ENCODE measurements at regions not wholly inside any gene's neighbourhood (a gene's known extent, or its start where the extent isn't known, plus 50 kb on each side); places are given as distances from the start of the nearest gene placed in this dataset.

DNA sequence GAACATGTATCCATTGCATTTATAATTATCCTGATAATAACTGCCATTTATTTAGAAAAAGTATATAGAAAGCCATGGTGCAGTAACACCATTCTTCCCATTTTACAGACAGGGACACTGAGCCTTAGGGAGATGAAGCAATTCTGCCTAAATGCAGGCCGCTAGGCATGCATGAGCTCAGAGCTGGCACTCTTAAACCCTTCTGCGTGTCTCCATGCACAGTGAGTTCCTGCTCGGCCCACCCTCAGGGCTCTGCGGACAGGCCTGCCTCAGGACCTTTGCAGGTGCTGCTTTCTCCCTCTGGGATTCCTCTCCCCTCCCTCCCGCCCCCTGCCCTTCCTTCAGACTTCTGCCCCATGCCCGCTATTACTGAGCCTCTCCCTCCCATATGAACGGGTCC lies 54.3 kb upstream of the WSB1 start:
- Histone ChIP-seq H3K9me3 (no peaks in the 10 kb centered on the region), H3K27me3 (replicated peaks in 1 of 2; ENCODE audit: control insufficient read depth in 2 of 2, extremely low read depth in 1 of 2, insufficient read depth in 2 of 2, low read length in 1 of 2) (peaks cover 0 to 4% of the 10 kb centered on the region in 2 experiments), H3K36me3 (ENCODE audit: control insufficient read depth in 2 of 2, extremely low read depth in 1 of 2, insufficient read depth in 1 of 2, low read length in 1 of 2) (no peaks in the 10 kb centered on the region), H3K4me1 (ENCODE audit: control insufficient read depth in 1 of 2, extremely low read depth in 1 of 2, insufficient read depth in 2 of 2, low read length in 2 of 2) (no peaks in the 10 kb centered on the region), H3K27ac (ENCODE audit: low read length) (no peak overlapping the region), H3K4me3 (ENCODE audit: control insufficient read depth in 1 of 2, extremely low read depth in 1 of 2, low read length in 1 of 2) (no peak overlapping the region)
- Mint-ChIP-seq H3K36me3 (no peaks in the 10 kb centered on the region), H3K4me1 (no peaks in the 10 kb centered on the region), H3K27ac (no peak overlapping the region), H3K27me3 (no peaks in the 10 kb centered on the region), H3K9me3 (no peaks in the 10 kb centered on the region), H3K4me3 (no peak overlapping the region)
- ATAC-seq (replicated peaks in 1 of 4) (no peak), DNase-seq (no peak)
- POLR2A ChIA-PET = no interaction called here
- CTCF ChIA-PET = interaction anchor here (4.5 to 4.6 kb wide), 3 partner anchors 93 to 362 kb away, joined by 49 to 162 read pairs (median 62); no protein-coding TSS in a partner anchor
- 97% methylated on average over 4 of the region's 7 CpGs for WGBS (ENCODE audit: insufficient coverage)

DNA sequence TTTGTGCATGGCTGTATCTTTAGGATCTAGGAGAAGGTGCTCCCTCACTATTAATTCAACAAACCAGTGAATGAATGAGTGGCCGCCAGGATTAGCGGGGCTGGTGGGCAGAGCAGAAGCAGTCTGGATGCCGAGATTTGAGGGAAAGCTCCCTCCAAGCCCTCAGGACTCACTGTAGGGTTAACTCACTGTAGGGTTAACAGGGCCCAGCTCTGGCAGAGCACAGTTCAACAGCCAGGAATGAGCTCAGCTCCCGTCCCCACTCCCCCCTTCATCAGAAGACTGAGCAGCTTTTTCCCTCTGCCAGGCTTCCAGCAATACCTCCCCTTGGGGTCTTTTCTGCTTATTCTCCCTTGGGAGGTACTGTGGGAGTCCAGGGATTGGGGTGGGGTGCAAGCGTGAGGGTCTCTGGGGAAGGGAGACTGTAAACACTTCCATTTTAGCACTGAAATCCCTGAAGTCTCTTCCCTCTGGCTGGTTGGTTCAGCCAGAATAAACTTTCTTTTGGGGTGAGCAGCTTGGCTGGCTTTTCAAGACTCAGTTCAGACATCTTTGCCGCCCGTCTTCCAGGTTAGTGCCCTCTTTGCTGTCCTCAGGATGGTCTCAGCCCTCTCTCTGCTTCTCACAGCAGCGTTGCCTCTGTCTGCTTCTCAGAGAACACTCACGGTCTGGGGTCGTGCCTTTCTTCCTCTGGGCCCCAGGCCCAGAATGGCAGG lies 53.7 kb upstream of the WSB1 start:
- Mint-ChIP-seq H3K27me3 (no peaks in the 10 kb centered on the region), H3K9me3 (no peaks in the 10 kb centered on the region), H3K36me3 (no peaks in the 10 kb centered on the region), H3K4me1 (peaks cover 0 to 3% (median under 1%) of the 10 kb centered on the region in 3 donors), H3K27ac (no peak overlapping the region), H3K4me3 (no peak overlapping the region)
- Histone ChIP-seq H3K9me3 (no peaks in the 10 kb centered on the region), H3K4me1 (ENCODE audit: control insufficient read depth in 1 of 2, extremely low read depth in 1 of 2, insufficient read depth in 2 of 2, low read length in 2 of 2) (no peaks in the 10 kb centered on the region), H3K36me3 (ENCODE audit: control insufficient read depth in 2 of 2, extremely low read depth in 1 of 2, insufficient read depth in 1 of 2, low read length in 1 of 2) (no peaks in the 10 kb centered on the region), H3K27me3 (replicated peaks in 1 of 2; ENCODE audit: control insufficient read depth in 2 of 2, extremely low read depth in 1 of 2, insufficient read depth in 2 of 2, low read length in 1 of 2) (peaks cover 0 to 4% of the 10 kb centered on the region in 2 experiments), H3K27ac (ENCODE audit: low read length) (no peak overlapping the region), H3K4me3 (ENCODE audit: control insufficient read depth in 1 of 2, extremely low read depth in 1 of 2, low read length in 1 of 2) (no peak overlapping the region)
- no peak for DNase-seq
- 100% methylated on average over 3 of the region's 10 CpGs for WGBS (ENCODE audit: insufficient coverage)
- ATAC-seq (replicated peaks in 1 of 4) = no peak
- ChIA-PET POLR2A (no interaction called here), CTCF (interaction anchor here in 1 of 2 donors (0.6 to 1.0 kb wide), 2 partner anchors 16 to 20 kb away, joined by 3 to 5 read pairs; no protein-coding TSS in a partner anchor)

DNA sequence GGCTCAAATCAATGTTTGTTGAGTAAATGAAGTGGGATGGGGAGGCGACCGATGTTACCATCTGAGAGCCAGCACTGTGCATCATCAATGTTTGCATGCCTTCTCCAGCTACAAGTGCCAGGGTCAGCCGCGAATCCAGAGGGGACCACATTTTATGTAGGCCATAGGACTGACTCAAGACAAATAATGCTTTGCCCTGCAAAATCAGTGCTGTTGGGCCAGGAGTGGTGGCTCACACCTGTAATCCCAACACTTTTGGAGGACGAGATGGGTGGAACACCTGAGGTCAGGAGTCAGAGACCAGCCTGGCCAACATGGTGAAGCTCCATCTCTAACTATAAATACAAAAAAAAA lies 53.1 kb upstream of the WSB1 start:
- Mint-ChIP-seq H3K36me3 (no peaks in the 10 kb centered on the region), H3K9me3 (no peaks in the 10 kb centered on the region), H3K4me1 (peaks cover 0 to 4% (median 3%) of the 10 kb centered on the region in 3 donors), H3K27ac (no peak overlapping the region), H3K27me3 (no peaks in the 10 kb centered on the region), H3K4me3 (no peak overlapping the region)
- no peak for ATAC-seq (replicated peaks in 1 of 4)
- 98% methylated on average over 4 of the region's 5 CpGs for WGBS (ENCODE audit: insufficient coverage)
- H3K4me1 ChIP-seq (ENCODE audit: control insufficient read depth in 1 of 2, extremely low read depth in 1 of 2, insufficient read depth in 2 of 2, low read length in 2 of 2) = no peaks in the 10 kb centered on the region
- H3K27me3 ChIP-seq (replicated peaks in 1 of 2; ENCODE audit: control insufficient read depth in 2 of 2, extremely low read depth in 1 of 2, insufficient read depth in 2 of 2, low read length in 1 of 2) = peaks cover 0 to 4% of the 10 kb centered on the region in 2 experiments
- ChIA-PET CTCF (interaction anchor here (0.6 to 1.1 kb wide), 5 partner anchors 17 to 369 kb away, joined by 3 to 6 read pairs (median 4); no protein-coding TSS in a partner anchor), POLR2A (no interaction called here)
- no peak overlapping the region for H3K4me3 ChIP-seq (ENCODE audit: control insufficient read depth in 1 of 2, extremely low read depth in 1 of 2, low read length in 1 of 2)
- no peaks in the 10 kb centered on the region for H3K9me3 ChIP-seq
- H3K36me3 ChIP-seq (ENCODE audit: control insufficient read depth in 2 of 2, extremely low read depth in 1 of 2, insufficient read depth in 1 of 2, low read length in 1 of 2) = no peaks in the 10 kb centered on the region
- no peak overlapping the region for H3K27ac ChIP-seq (ENCODE audit: low read length)
- DNase-seq = no peak

DNA sequence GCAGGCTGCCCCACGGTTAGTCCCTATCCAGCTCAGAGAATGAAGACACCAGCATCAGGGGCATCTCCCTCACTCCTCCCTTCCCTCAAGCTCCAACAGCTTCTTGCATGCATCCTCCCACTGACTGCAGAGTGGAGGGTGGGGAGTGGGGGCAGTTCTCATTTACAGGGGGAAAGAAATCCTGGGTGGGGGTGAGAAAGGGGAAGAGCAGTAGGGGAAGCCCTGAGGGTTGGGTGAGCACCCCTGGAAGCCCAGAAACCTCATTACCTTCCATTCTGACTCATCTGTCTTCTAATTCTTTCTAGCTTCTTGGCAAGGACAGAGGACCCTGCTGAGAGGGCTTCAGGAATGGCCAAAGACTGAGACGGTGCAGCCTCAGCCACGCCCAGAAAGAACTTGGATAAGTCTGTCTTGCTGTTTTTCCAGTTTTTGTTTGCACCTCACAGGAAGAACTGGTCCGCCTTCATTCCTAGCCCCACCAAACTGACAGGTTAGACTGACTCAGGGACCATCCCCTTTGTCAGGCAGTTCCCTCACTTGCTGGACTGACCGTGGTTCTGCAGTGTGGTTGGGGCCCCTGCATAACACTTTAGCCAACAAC lies 52.5 kb upstream of the WSB1 start:
- Histone ChIP-seq H3K4me3 (ENCODE audit: control insufficient read depth in 1 of 2, extremely low read depth in 1 of 2, low read length in 1 of 2) (no peak overlapping the region), H3K27me3 (replicated peaks in 1 of 2; ENCODE audit: control insufficient read depth in 2 of 2, extremely low read depth in 1 of 2, insufficient read depth in 2 of 2, low read length in 1 of 2) (peaks cover 0 to 4% of the 10 kb centered on the region in 2 experiments), H3K36me3 (ENCODE audit: control insufficient read depth in 2 of 2, extremely low read depth in 1 of 2, insufficient read depth in 1 of 2, low read length in 1 of 2) (no peaks in the 10 kb centered on the region), H3K9me3 (no peaks in the 10 kb centered on the region), H3K27ac (ENCODE audit: low read length) (no peak overlapping the region), H3K4me1 (ENCODE audit: control insufficient read depth in 1 of 2, extremely low read depth in 1 of 2, insufficient read depth in 2 of 2, low read length in 2 of 2) (no peaks in the 10 kb centered on the region)
- ChIA-PET POLR2A (no interaction called here), CTCF (interaction anchor here (0.6 to 1.1 kb wide), 6 partner anchors 17 to 368 kb away, joined by 3 to 6 read pairs (median 4); no protein-coding TSS in a partner anchor)
- Mint-ChIP-seq H3K27ac (no peak overlapping the region), H3K9me3 (no peaks in the 10 kb centered on the region), H3K4me1 (peaks cover 0 to 4% (median 3%) of the 10 kb centered on the region in 3 donors), H3K36me3 (no peaks in the 10 kb centered on the region), H3K27me3 (no peaks in the 10 kb centered on the region), H3K4me3 (no peak overlapping the region)
- ATAC-seq (replicated peaks in 1 of 4) = no peak
- 56% methylated on average over 4 of the region's 5 CpGs for WGBS (ENCODE audit: insufficient coverage)
- DNase-seq = no peak

DNA sequence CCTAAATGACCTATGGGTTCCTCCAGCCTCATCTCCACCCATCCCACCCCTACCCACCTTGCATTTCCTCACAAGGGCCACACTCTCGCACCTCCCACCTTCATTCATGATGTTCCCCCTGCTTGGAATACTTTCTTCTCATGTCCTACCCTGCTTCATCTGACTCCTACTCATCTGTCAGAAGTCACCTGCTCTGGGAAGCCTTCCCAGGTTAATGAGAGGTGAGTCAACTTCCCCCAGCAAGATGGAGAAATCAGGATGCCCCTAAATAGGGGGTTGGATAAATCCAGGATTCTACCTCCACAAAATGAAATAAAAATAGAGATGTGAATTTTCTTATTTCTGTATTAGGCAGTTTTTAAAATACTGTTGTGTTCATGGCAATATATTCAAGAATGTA lies 51.0 kb upstream of the WSB1 start:
- H3K4me1 ChIP-seq (ENCODE audit: control insufficient read depth in 1 of 2, extremely low read depth in 1 of 2, insufficient read depth in 2 of 2, low read length in 2 of 2) = no peaks in the 10 kb centered on the region

DNA sequence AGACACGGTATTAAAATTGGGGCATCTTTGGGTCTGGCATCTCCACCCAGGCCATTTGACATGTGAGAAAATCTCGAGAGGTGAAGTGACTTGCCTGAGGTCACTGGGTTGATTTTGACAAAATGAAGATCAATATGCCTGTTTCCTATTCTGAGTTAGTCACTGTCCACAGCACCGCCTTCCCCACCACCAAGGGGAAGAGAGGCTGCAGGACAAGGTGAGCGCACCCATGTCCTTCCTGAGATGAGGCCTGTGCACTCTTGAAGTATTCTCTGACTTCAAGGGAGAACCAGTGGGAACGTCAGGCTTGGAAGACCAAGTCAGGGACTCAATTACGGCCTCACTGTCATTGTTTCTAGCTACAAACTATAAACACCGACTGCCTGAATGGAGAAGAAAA lies 49.9 kb upstream of the WSB1 start:
- H3K27me3 Mint-ChIP-seq = peaks cover 7 to 10% of the 10 kb centered on the region in 2 donors
- H3K36me3 Mint-ChIP-seq = no peaks in the 10 kb centered on the region
- peaks cover 0 to 4% (median 3%) of the 10 kb centered on the region in 3 donors for H3K4me1 Mint-ChIP-seq
- ChIA-PET POLR2A (no interaction called here), CTCF (interaction anchor here in 1 of 2 donors (0.6 kb wide), 1 partner anchor 177 kb away, joined by 3 read pairs; no protein-coding TSS in a partner anchor)
- ATAC-seq (replicated peaks in 1 of 4) (no peak), DNase-seq (no peak)
- Histone ChIP-seq H3K4me1 (ENCODE audit: control insufficient read depth in 1 of 2, extremely low read depth in 1 of 2, insufficient read depth in 2 of 2, low read length in 2 of 2) (no peaks in the 10 kb centered on the region), H3K9me3 (no peaks in the 10 kb centered on the region), H3K4me3 (ENCODE audit: control insufficient read depth in 1 of 2, extremely low read depth in 1 of 2, low read length in 1 of 2) (no peak overlapping the region), H3K36me3 (ENCODE audit: control insufficient read depth in 2 of 2, extremely low read depth in 1 of 2, insufficient read depth in 1 of 2, low read length in 1 of 2) (no peaks in the 10 kb centered on the region), H3K27ac (ENCODE audit: low read length) (no peak overlapping the region), H3K27me3 (replicated peaks in 1 of 2; ENCODE audit: control insufficient read depth in 2 of 2, extremely low read depth in 1 of 2, insufficient read depth in 2 of 2, low read length in 1 of 2) (peaks cover 0 to 12% of the 10 kb centered on the region in 2 experiments)
- 91% methylated on average over 4 of the region's 7 CpGs for WGBS (ENCODE audit: insufficient coverage)
- H3K4me3 Mint-ChIP-seq = no peak overlapping the region
- no peak overlapping the region for H3K27ac Mint-ChIP-seq
- no peaks in the 10 kb centered on the region for H3K9me3 Mint-ChIP-seq

More for the DNA sequence above, 51.0 kb upstream of the WSB1 start:
- Mint-ChIP-seq H3K9me3 (no peaks in the 10 kb centered on the region), H3K27ac (no peak overlapping the region), H3K27me3 (peaks cover 3 to 7% of the 10 kb centered on the region in 2 donors), H3K36me3 (no peaks in the 10 kb centered on the region), H3K4me3 (no peak overlapping the region), H3K4me1 (peaks cover 0 to 4% (median 3%) of the 10 kb centered on the region in 3 donors)
- no peaks in the 10 kb centered on the region for H3K9me3 ChIP-seq
- H3K36me3 ChIP-seq (ENCODE audit: control insufficient read depth in 2 of 2, extremely low read depth in 1 of 2, insufficient read depth in 1 of 2, low read length in 1 of 2) = no peaks in the 10 kb centered on the region
- H3K27ac ChIP-seq (ENCODE audit: low read length) = no peak overlapping the region
- no peak for ATAC-seq (replicated peaks in 1 of 4)
- POLR2A ChIA-PET = no interaction called here
- DNase-seq = no peak
- H3K4me3 ChIP-seq (ENCODE audit: control insufficient read depth in 1 of 2, extremely low read depth in 1 of 2, low read length in 1 of 2) = no peak overlapping the region
- CTCF ChIA-PET = interaction anchor here in 1 of 2 donors (0.5 kb wide), 1 partner anchor 84 kb away, joined by 11 read pairs; no protein-coding TSS in a partner anchor
- peaks cover 0 to 9% of the 10 kb centered on the region in 2 experiments for H3K27me3 ChIP-seq (replicated peaks in 1 of 2; ENCODE audit: control insufficient read depth in 2 of 2, extremely low read depth in 1 of 2, insufficient read depth in 2 of 2, low read length in 1 of 2)
- no CpG with 5 or more reads among the region's 1 CpG for WGBS (ENCODE audit: insufficient coverage)
